SU-DHL-6 (cell line): ENCODE measurements at regions not wholly inside any gene's neighbourhood (a gene's known extent, or its start where the extent isn't known, plus 50 kb on each side); places are given as distances from the start of the nearest gene placed in this dataset.

ENCODE experiments used
- CTCF ChIP-seq: fragments of 200-600 bp; sonication (generic); IDR thresholded peaks from one replicate; pipeline ENCODE4 v1.5.1; 2017; ENCODE audit warnings: antibody characterized with exemption, mild to moderate bottlenecking, low read length, moderate library complexity; ENCODE audit not compliant: insufficient read depth, poor library complexity, severe bottlenecking
- EZH2phosphoT487 ChIP-seq: fragments of 200-600 bp; sonication (generic), shearing (Covaris generic); conservative IDR thresholded peaks from 2 replicates; pipeline ENCODE4 v1.6.1; 2018; ENCODE audit warnings: mild to moderate bottlenecking, antibody characterized with exemption, low read length, moderate library complexity, mixed read lengths

- TF ChIP-seq CTCF (no peak), EZH2phosphoT487 (no peak)
Measured at GRCh38 chr12:4856596-4856995, 53.1 kb upstream of the KCNA1 start.
